GM12892 (cell line): ENCODE measurements at regions not wholly inside any gene's neighbourhood (a gene's known extent, or its start where the extent isn't known, plus 50 kb on each side); places are given as distances from the start of the nearest gene placed in this dataset.

Experiments used
- POLR2A ChIP-seq: IDR thresholded peaks from 2 replicates; pipeline ENCODE4 v1.6.1; 2011; ENCODE audit warnings: low read depth, low read length, control low read depth
- POLR2AphosphoS5 ChIP-seq: IDR thresholded peaks from 2 replicates; pipeline ENCODE4 v1.6.1; 2011; ENCODE audit warnings: low read depth, low read length, control low read depth
- TAF1 ChIP-seq: IDR thresholded peaks from 2 replicates; pipeline ENCODE4 v1.6.1; 2011; ENCODE audit warnings: low read depth, mild to moderate bottlenecking, control low read depth, low read length, borderline replicate concordance

GRCh38 chrX:40282946-40283660 is 185.3 kb upstream of the BCOR start:
- TF ChIP-seq POLR2A = no peak
- TF ChIP-seq POLR2AphosphoS5 = no peak
- TF ChIP-seq TAF1 = no peak
